GM12878 (cell line): ENCODE measurements at regions not wholly inside any gene's neighbourhood (a gene's known extent, or its start where the extent isn't known, plus 50 kb on each side); places are given as distances from the start of the nearest gene placed in this dataset.

Experiments
- ATAC-seq: fragments of 200-7000 bp; cut with Tn5 transposase; 3 replicates; pipeline ENCODE4 v1.9.1; 2020; ENCODE audit warnings: mild to moderate bottlenecking, moderate library complexity
- BruUV-seq: library from RNA; stranded (reverse); fragments of 400-500 nt; replicated peaks from 2 replicates; lab custom pipeline; 2021; lab: Mats Ljungman, UMichigan
- CTCF ChIA-PET: fragments of 300-600 bp; sonication (Branson Sonifier 250); formaldehyde crosslinking; extraction: SDS; loops from one replicate; lab custom pipeline; 2021; ENCODE audit warnings: inconsistent platforms; lab: Yijun Ruan, JAX
- POLR2A ChIA-PET: fragments of 350-600 bp; formaldehyde crosslinking; extraction: SDS; loops from one replicate; lab custom pipeline; 2021; ENCODE audit warnings: inconsistent platforms; lab: Charles Lee
- RAD21 ChIA-PET: fragments of 300-600 bp; sonication (Branson Sonifier 250); formaldehyde crosslinking; loops from one replicate; lab custom pipeline; 2023; ENCODE audit warnings: antibody characterized with exemption; ENCODE audit not compliant: unreplicated experiment; lab: Charles Lee
- SMC1A ChIA-PET: fragments of 300-600 bp; sonication (Branson Sonifier 250); formaldehyde crosslinking; loops from one replicate; lab custom pipeline; 2023; ENCODE audit not compliant: unreplicated experiment, uncharacterized antibody; lab: Charles Lee
- DNase-seq: peaks from one replicate; pipeline ENCODE4 v3.0.0-alpha.2; 2011; ENCODE audit warnings: low read depth, low spot score
- FAIRE-seq: peaks from 3 replicates; lab custom pipeline; 2011; peaks lifted over from hg19 to GRCh38; lab: Jason Lieb, UNC
- H2AFZ ChIP-seq: 2 replicates; pipeline ENCODE4 v1.6.0; 2011; ENCODE audit warnings: low read depth, low read length, control low read depth; ENCODE audit not compliant: control insufficient read depth
- H3K27ac ChIP-seq: 2 replicates; pipeline ENCODE4 v1.5.1; 2011; ENCODE audit warnings: control low read depth; ENCODE audit not compliant: control insufficient read depth, insufficient read depth
- H3K27me3 ChIP-seq, 2 experiments: replicated peaks in 1 of 2; 2 replicates each; pipeline versions ENCODE4 v1.6.0 to v1.6.1; 2011; ENCODE audit warnings: low read length in 1 of 2; ENCODE audit not compliant: control insufficient read depth in 2 of 2, insufficient read depth in 2 of 2
- H3K36me3 ChIP-seq, 2 experiments: 2 replicates each; pipeline ENCODE4 v1.5.1; 2011; ENCODE audit warnings: low read length in 1 of 2; ENCODE audit not compliant: control insufficient read depth in 2 of 2, insufficient read depth in 2 of 2
- H3K4me1 ChIP-seq: 2 replicates; pipeline ENCODE4 v1.6.1; 2011; ENCODE audit warnings: mild to moderate bottlenecking, low read length, moderate library complexity, mixed read lengths; ENCODE audit not compliant: control insufficient read depth, insufficient read depth
- H3K4me2 ChIP-seq: 2 replicates; pipeline ENCODE4 v1.6.0; 2011; ENCODE audit warnings: control low read depth; ENCODE audit not compliant: control insufficient read depth, insufficient read depth
- H3K4me3 ChIP-seq: fragments of 200-600 bp; sonication (generic); 2 replicates; pipeline ENCODE4 v1.5.1; 2016
- H3K79me2 ChIP-seq: 2 replicates; pipeline ENCODE4 v1.6.0; 2011; ENCODE audit warnings: low read length; ENCODE audit not compliant: control insufficient read depth, insufficient read depth
- H3K9ac ChIP-seq: 2 replicates; pipeline ENCODE4 v1.8.0; 2011; ENCODE audit warnings: low read length, control low read depth, mixed read lengths; ENCODE audit not compliant: control insufficient read depth, insufficient read depth
- H3K9me3 ChIP-seq: replicated peaks from 3 replicates; pipeline ENCODE4 v1.5.1; 2011; ENCODE audit warnings: mild to moderate bottlenecking, low read length; ENCODE audit not compliant: control insufficient read depth, insufficient read depth
- H4K20me1 ChIP-seq: 2 replicates; pipeline ENCODE4 v1.6.0; 2011; ENCODE audit not compliant: control insufficient read depth, insufficient read depth
- BRCA1 ChIP-seq: IDR thresholded peaks from 2 replicates; pipeline ENCODE4 v1.6.1; 2011; ENCODE audit warnings: low read depth, low read length, improper control_type of control experiment
- EP300 ChIP-seq, 2 experiments: fragments of 150-350 bp in 1 of 2; IDR thresholded peaks; 2 replicates each; pipeline ENCODE4 v1.6.1; 2011 to 2012; ENCODE audit warnings: low read depth in 2 of 2, low read length in 2 of 2, borderline replicate concordance in 1 of 2, improper control_type of control experiment in 1 of 2, inconsistent platforms in 1 of 2; ENCODE audit not compliant: control insufficient read depth in 1 of 2
- FOS ChIP-seq: IDR thresholded peaks from 3 replicates; pipeline ENCODE4 v1.6.1; 2011; ENCODE audit warnings: borderline replicate concordance; ENCODE audit not compliant: insufficient read length; ENCODE audit errors: extremely low read depth
- KLF5 ChIP-seq: fragments of 450-650 bp; IDR thresholded peaks from 2 replicates; pipeline ENCODE4 v1.6.1; 2014; ENCODE audit warnings: mild to moderate bottlenecking; ENCODE audit not compliant: partially characterized antibody
- LARP7 ChIP-seq: fragments of 450-650 bp; IDR thresholded peaks from 2 replicates; pipeline ENCODE4 v1.6.1; 2017; ENCODE audit warnings: mild to moderate bottlenecking
- MAX ChIP-seq: IDR thresholded peaks from 2 replicates; pipeline ENCODE4 v1.6.1; 2012; ENCODE audit warnings: low read depth, low read length, improper control_type of control experiment
- MXI1 ChIP-seq: fragments of 150-350 bp; IDR thresholded peaks from 2 replicates; pipeline ENCODE4 v1.6.1; 2011; ENCODE audit warnings: low read depth, mild to moderate bottlenecking, inconsistent platforms, low read length, improper control_type of control experiment
- PML ChIP-seq: IDR thresholded peaks from 2 replicates; pipeline ENCODE4 v1.6.1; 2012; ENCODE audit warnings: low read length, inconsistent platforms
- PRDM15 ChIP-seq: fragments of 450-650 bp; formaldehyde crosslinking; IDR thresholded peaks from 2 replicates; pipeline ENCODE4 v1.4.0; 2020; ENCODE audit warnings: mild to moderate bottlenecking, moderate library complexity
- RCOR1 ChIP-seq: conservative IDR thresholded peaks from 2 replicates; pipeline ENCODE4 v1.6.1; 2012; ENCODE audit warnings: low read depth, low read length, improper control_type of control experiment
- SPI1 ChIP-seq: IDR thresholded peaks from 2 replicates; pipeline ENCODE4 v1.6.1; 2011; ENCODE audit warnings: low read depth, mild to moderate bottlenecking, low read length, moderate library complexity, borderline replicate concordance; ENCODE audit not compliant: insufficient read depth
- ZBTB11 ChIP-seq: fragments of 450-650 bp; formaldehyde crosslinking; IDR thresholded peaks from 2 replicates; pipeline ENCODE4 v1.5.0; 2022; ENCODE audit warnings: mild to moderate bottlenecking, missing genetic modification characterization
- WGBS: methylation state at CpG from one replicate; pipeline ENCODE4 v1.1.6; 2016; ENCODE audit warnings: low lambda C conversion rate; ENCODE audit not compliant: insufficient replicate concordance, insufficient coverage; ENCODE audit errors: missing lambda C conversion rate; 5-methylcytosine and 5-hydroxymethylcytosine counted together
- in situ Hi-C: fragments of 300-500 bp; cut with MboI; formaldehyde crosslinking; loops from 9 replicates; pipeline ENCODE4 v1.14.3; 2018; ENCODE audit warnings: mixed read lengths
- intact Hi-C: fragments of 100-400 bp; cut with micrococcal nuclease; formaldehyde crosslinking; loops from one replicate; pipeline ENCODE4 v1.14.2; 2022; ENCODE audit not compliant: unreplicated experiment

- TF ChIP-seq ZBTB11 (CRISPR knock-in tag), result no peak
- no peak for TF ChIP-seq MXI1
- no peak for TF ChIP-seq FOS
- TF ChIP-seq RCOR1, result no peak
- no peak for TF ChIP-seq BRCA1
Measured at GRCh38 chr13:50340551-50341287, 325.5 kb downstream of the KCNRG start (continued).

- no peak for TF ChIP-seq PML
- no peak for TF ChIP-seq LARP7
- TF ChIP-seq MAX, result no peak
- TF ChIP-seq KLF5, result no peak
- no peak for TF ChIP-seq MXI1
- TF ChIP-seq SPI1, result no peak
- no peak for TF ChIP-seq PRDM15 (CRISPR knock-in tag)
- TF ChIP-seq FOS, result no peak
- TF ChIP-seq EP300 (IDR thresholded peaks at IDR 0.05; ENCODE audit: borderline replicate concordance in 1 of 2, control insufficient read depth in 1 of 2, low read depth in 2 of 2, low read length in 2 of 2), result no peak
- intact Hi-C loops, result no loop called here
- H3K4me3 ChIP-seq, result no peak overlapping the region
- H3K4me1 ChIP-seq, result no peaks in the 10 kb centered on the region
- 57% methylated on average over 2 of the region's 2 CpGs for WGBS
- no peak for ATAC-seq
- in situ Hi-C loops, result no loop called here
- no peaks in the 10 kb centered on the region; the same call in 2 of the 3 replicates for H3K9me3 ChIP-seq
- ChIA-PET POLR2A (no interaction called here), RAD21 (no interaction called here), CTCF (no interaction called here), SMC1A (no interaction called here)
- no peak overlapping the region for H3K4me2 ChIP-seq
- no peak overlapping the region for H3K9ac ChIP-seq
- FAIRE-seq, result no peak
- peaks cover 0 to 2% of the 10 kb centered on the region in 2 experiments; a peak in 2 of 4 replicates for H3K27me3 ChIP-seq
- H3K79me2 ChIP-seq, result no peaks in the 10 kb centered on the region
- H2AFZ ChIP-seq, result no peak overlapping the region
- H3K36me3 ChIP-seq, result no peaks in the 10 kb centered on the region
- BruUV-seq, result no TSS peak
- no peak for DNase-seq
- H4K20me1 ChIP-seq, result no peaks in the 10 kb centered on the region
- no peak overlapping the region for H3K27ac ChIP-seq
Measured at GRCh38 chr13:50341526-50341925, 326.3 kb downstream of the KCNRG start.
